HL-60 (cell line): ENCODE measurements at regions not wholly inside any gene's neighbourhood (a gene's known extent, or its start where the extent isn't known, plus 50 kb on each side); places are given as distances from the start of the nearest gene placed in this dataset.

Experiments
- DNase-seq, 2 experiments: peaks; one replicate each; pipeline ENCODE4 v3.0.0-alpha.2; 2010 to 2020; ENCODE audit warnings: low read depth in 1 of 2, low spot score in 1 of 2
- H3K27ac ChIP-seq: fragments of 250-450 bp; sonication (Bioruptor Pico); replicated peaks from 2 replicates; pipeline ENCODE4 v1.5.1; 2020; ENCODE audit warnings: mild to moderate bottlenecking, moderate library complexity
- H3K27me3 ChIP-seq: fragments of 250-450 bp; sonication (Bioruptor Pico); 2 replicates; pipeline ENCODE4 v1.5.1; 2021; ENCODE audit warnings: mild to moderate bottlenecking, moderate library complexity; ENCODE audit not compliant: insufficient read depth, poor library complexity, severe bottlenecking
- H3K4me3 ChIP-seq: replicated peaks from 2 replicates; pipeline ENCODE4 v1.5.1; 2011; ENCODE audit warnings: mild to moderate bottlenecking, control low read depth, low read length; ENCODE audit not compliant: insufficient read depth
- CTCF ChIP-seq: IDR thresholded peaks from one replicate; pipeline ENCODE4 v1.5.1; 2011; ENCODE audit warnings: low read length, control low read depth, inconsistent platforms; ENCODE audit not compliant: insufficient read depth
- GABPA ChIP-seq: IDR thresholded peaks from 2 replicates; pipeline ENCODE4 v1.6.1; 2012; ENCODE audit warnings: low read depth
- POLR2AphosphoS5 ChIP-seq: IDR thresholded peaks from 2 replicates; pipeline ENCODE4 v1.6.1; 2012; ENCODE audit warnings: low read depth
- SPI1 ChIP-seq: IDR thresholded peaks from 2 replicates; pipeline ENCODE4 v1.6.1; 2012; ENCODE audit warnings: low read depth, mild to moderate bottlenecking, borderline replicate concordance
- TF ChIP-seq, protein P1 (sequence below): IDR thresholded peaks from 2 replicates; pipeline ENCODE4 v1.6.1; 2012; ENCODE audit warnings: low read depth; ENCODE audit not compliant: insufficient replicate concordance

DNA sequence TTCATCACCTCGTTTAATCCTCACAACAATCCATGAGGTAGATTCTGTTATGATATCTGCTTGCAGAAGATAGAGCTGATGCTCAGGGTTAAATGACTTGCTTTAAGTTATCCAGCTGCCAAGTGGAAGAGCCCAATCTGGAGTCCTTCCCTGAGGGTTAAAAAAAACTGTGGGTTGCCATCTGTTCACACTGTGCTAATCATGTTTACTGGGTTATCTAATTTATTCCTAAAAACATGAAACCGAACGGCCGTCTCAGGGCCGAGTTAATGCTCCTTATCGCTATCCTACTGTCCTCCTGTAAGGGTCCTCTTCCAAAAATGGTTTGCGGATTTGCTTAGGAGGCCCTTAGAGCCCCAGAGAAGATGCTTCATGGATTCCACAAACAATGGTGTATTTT is 153.3 kb downstream of the YIPF5 start:
- H3K4me3 ChIP-seq = no peak overlapping the region
- no peaks in the 10 kb centered on the region for H3K27me3 ChIP-seq
- TF ChIP-seq POLR2AphosphoS5 (no peak), SPI1 (no peak), CTCF (no peak), GABPA (no peak)
- TF ChIP-seq, protein P1, sequence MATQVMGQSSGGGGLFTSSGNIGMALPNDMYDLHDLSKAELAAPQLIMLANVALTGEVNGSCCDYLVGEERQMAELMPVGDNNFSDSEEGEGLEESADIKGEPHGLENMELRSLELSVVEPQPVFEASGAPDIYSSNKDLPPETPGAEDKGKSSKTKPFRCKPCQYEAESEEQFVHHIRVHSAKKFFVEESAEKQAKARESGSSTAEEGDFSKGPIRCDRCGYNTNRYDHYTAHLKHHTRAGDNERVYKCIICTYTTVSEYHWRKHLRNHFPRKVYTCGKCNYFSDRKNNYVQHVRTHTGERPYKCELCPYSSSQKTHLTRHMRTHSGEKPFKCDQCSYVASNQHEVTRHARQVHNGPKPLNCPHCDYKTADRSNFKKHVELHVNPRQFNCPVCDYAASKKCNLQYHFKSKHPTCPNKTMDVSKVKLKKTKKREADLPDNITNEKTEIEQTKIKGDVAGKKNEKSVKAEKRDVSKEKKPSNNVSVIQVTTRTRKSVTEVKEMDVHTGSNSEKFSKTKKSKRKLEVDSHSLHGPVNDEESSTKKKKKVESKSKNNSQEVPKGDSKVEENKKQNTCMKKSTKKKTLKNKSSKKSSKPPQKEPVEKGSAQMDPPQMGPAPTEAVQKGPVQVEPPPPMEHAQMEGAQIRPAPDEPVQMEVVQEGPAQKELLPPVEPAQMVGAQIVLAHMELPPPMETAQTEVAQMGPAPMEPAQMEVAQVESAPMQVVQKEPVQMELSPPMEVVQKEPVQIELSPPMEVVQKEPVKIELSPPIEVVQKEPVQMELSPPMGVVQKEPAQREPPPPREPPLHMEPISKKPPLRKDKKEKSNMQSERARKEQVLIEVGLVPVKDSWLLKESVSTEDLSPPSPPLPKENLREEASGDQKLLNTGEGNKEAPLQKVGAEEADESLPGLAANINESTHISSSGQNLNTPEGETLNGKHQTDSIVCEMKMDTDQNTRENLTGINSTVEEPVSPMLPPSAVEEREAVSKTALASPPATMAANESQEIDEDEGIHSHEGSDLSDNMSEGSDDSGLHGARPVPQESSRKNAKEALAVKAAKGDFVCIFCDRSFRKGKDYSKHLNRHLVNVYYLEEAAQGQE = no peak
- H3K27ac ChIP-seq = no peak overlapping the region
- DNase-seq = no peak

GRCh38 chr5:144017631-144018030 is 152.8 kb downstream of the YIPF5 start:
- no peak overlapping the region for H3K27ac ChIP-seq

GRCh38 chr5:144024090-144024489 is 146.4 kb downstream of the YIPF5 start:
- no peak overlapping the region for H3K4me3 ChIP-seq
- H3K27ac ChIP-seq = no peak overlapping the region
- no peak for DNase-seq
- TF ChIP-seq POLR2AphosphoS5 = no peak
- TF ChIP-seq, protein P1 = no peak
- TF ChIP-seq CTCF = no peak
- no peak for TF ChIP-seq SPI1
- TF ChIP-seq GABPA = no peak
- H3K27me3 ChIP-seq = no peaks in the 10 kb centered on the region

More at GRCh38 chr5:144017631-144018030, 152.8 kb downstream of the YIPF5 start:
- no peak for TF ChIP-seq POLR2AphosphoS5
- no peak for TF ChIP-seq GABPA
- TF ChIP-seq SPI1 = no peak
- no peak for TF ChIP-seq CTCF
- no peak overlapping the region for H3K4me3 ChIP-seq
- DNase-seq = no peak
- H3K27me3 ChIP-seq = no peaks in the 10 kb centered on the region

DNA sequence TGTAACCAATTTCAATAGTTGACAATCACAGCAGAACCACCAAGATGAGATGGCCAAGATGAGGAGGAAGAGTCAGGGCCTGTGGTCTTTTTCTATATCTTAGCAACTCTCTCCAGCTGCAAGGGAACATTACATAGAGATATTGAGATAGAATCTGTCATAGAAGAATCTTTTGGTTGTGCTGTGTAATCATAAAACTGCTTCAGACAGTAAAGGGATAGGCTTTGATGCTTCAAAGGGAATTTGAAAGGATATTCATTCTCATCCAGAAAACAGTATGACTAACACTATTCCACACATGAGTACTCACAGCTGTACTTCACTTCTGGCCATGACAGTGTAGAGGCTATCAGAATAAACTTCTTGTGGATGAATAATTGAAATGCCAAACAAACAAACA is 145.9 kb downstream of the YIPF5 start:
- Histone ChIP-seq H3K27me3 (no peaks in the 10 kb centered on the region), H3K4me3 (no peak overlapping the region), H3K27ac (no peak overlapping the region)
- TF ChIP-seq, protein P1 = no peak
- TF ChIP-seq SPI1 (no peak), GABPA (no peak), POLR2AphosphoS5 (no peak), CTCF (no peak)
- no peak for DNase-seq
